ENCODE measurements at regions not wholly inside any gene's neighbourhood (a gene's known extent, or its start where the extent isn't known, plus 50 kb on each side); places are given as distances from the start of the nearest gene placed in this dataset.

GRCh38 chr13:64028551-64028950 lies 2612.9 kb upstream of the PCDH20 start:
- ATAC-seq, result no peak
- TF ChIP-seq PATZ1 (CRISPR knock-in tag; IDR thresholded peaks at IDR 0.05; ENCODE audit: borderline replicate concordance) (no peak), POU6F1 (CRISPR knock-in tag; IDR thresholded peaks at IDR 0.05; ENCODE audit: borderline replicate concordance, low read depth) (no peak), ZFP30 (CRISPR knock-in tag; IDR thresholded peaks at IDR 0.05) (no peak)

DNA sequence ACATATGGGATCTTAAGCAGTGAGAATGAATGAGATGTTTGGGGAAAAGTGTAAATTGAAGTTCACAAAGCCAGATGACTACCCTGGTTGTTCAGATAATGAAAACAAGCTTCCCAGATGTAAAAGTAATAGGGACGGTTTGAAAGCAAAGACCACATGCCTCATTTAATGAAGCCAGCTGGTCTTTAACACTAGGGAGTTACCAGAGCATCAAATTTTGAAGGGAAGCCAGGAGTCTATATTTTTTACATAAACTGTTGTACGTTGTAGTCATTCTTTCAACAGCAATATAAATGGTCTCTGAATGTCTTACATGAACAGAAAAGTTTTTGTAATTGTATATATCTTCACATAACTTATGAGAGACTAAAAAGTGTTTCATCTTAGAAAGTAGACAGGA lies 2604.5 kb upstream of the PCDH20 start:
- TF ChIP-seq ISL1 (CRISPR knock-in tag; IDR thresholded peaks at IDR 0.05) (no peak), BACH2 (CRISPR knock-in tag; IDR thresholded peaks at IDR 0.05; ENCODE audit: borderline replicate concordance) (no peak), ZC3H10 (CRISPR knock-in tag; IDR thresholded peaks at IDR 0.05) (no peak), ARNTL (CRISPR knock-in tag; IDR thresholded peaks at IDR 0.05; ENCODE audit: borderline replicate concordance, low read depth) (no peak), ZNF8 (CRISPR knock-in tag; IDR thresholded peaks at IDR 0.05) (no peak), POU6F1 (CRISPR knock-in tag; IDR thresholded peaks at IDR 0.05; ENCODE audit: borderline replicate concordance, low read depth) (no peak), ZNF565 (CRISPR knock-in tag; conservative IDR thresholded peaks at IDR 0.05; ENCODE audit: low read depth) (no peak), ZFP30 (CRISPR knock-in tag; IDR thresholded peaks at IDR 0.05) (no peak), CSDC2 (CRISPR knock-in tag; IDR thresholded peaks at IDR 0.05) (no peak), GLIS3 (CRISPR knock-in tag; IDR thresholded peaks at IDR 0.05) (no peak), TOX (CRISPR knock-in tag; IDR thresholded peaks at IDR 0.05; ENCODE audit: borderline replicate concordance) (no peak), SNAI2 (CRISPR knock-in tag; IDR thresholded peaks at IDR 0.05) (no peak), ZFP3 (CRISPR knock-in tag; IDR thresholded peaks at IDR 0.05) (no peak), ZNF70 (CRISPR knock-in tag; IDR thresholded peaks at IDR 0.05) (no peak), OSR1 (CRISPR knock-in tag; IDR thresholded peaks at IDR 0.05) (no peak), CSRNP3 (CRISPR knock-in tag; IDR thresholded peaks at IDR 0.05) (no peak), PPARA (CRISPR knock-in tag; IDR thresholded peaks at IDR 0.05; ENCODE audit: borderline replicate concordance) (no peak)
- TF ChIP-seq, protein P1, sequence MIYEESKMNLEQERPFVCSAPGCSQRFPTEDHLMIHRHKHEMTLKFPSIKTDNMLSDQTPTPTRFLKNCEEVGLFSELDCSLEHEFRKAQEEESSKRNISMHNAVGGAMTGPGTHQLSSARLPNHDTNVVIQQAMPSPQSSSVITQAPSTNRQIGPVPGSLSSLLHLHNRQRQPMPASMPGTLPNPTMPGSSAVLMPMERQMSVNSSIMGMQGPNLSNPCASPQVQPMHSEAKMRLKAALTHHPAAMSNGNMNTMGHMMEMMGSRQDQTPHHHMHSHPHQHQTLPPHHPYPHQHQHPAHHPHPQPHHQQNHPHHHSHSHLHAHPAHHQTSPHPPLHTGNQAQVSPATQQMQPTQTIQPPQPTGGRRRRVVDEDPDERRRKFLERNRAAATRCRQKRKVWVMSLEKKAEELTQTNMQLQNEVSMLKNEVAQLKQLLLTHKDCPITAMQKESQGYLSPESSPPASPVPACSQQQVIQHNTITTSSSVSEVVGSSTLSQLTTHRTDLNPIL (CRISPR knock-in tag; IDR thresholded peaks at IDR 0.05; ENCODE audit: low read depth), result no peak
- TF ChIP-seq, protein P2, sequence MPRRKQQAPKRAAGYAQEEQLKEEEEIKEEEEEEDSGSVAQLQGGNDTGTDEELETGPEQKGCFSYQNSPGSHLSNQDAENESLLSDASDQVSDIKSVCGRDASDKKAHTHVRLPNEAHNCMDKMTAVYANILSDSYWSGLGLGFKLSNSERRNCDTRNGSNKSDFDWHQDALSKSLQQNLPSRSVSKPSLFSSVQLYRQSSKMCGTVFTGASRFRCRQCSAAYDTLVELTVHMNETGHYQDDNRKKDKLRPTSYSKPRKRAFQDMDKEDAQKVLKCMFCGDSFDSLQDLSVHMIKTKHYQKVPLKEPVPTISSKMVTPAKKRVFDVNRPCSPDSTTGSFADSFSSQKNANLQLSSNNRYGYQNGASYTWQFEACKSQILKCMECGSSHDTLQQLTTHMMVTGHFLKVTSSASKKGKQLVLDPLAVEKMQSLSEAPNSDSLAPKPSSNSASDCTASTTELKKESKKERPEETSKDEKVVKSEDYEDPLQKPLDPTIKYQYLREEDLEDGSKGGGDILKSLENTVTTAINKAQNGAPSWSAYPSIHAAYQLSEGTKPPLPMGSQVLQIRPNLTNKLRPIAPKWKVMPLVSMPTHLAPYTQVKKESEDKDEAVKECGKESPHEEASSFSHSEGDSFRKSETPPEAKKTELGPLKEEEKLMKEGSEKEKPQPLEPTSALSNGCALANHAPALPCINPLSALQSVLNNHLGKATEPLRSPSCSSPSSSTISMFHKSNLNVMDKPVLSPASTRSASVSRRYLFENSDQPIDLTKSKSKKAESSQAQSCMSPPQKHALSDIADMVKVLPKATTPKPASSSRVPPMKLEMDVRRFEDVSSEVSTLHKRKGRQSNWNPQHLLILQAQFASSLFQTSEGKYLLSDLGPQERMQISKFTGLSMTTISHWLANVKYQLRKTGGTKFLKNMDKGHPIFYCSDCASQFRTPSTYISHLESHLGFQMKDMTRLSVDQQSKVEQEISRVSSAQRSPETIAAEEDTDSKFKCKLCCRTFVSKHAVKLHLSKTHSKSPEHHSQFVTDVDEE (CRISPR knock-in tag; IDR thresholded peaks at IDR 0.05), result no peak
- no peak for ATAC-seq

GRCh38 chr13:64007339-64007738 lies 2591.7 kb upstream of the PCDH20 start:
- ATAC-seq, result no peak

More at GRCh38 chr13:64007339-64007738, 2591.7 kb upstream of the PCDH20 start:
- TF ChIP-seq RARB (CRISPR knock-in tag; IDR thresholded peaks at IDR 0.05) (no peak), PPARA (CRISPR knock-in tag; IDR thresholded peaks at IDR 0.05; ENCODE audit: borderline replicate concordance) (no peak), ZC3H10 (CRISPR knock-in tag; IDR thresholded peaks at IDR 0.05) (no peak), ZNF565 (CRISPR knock-in tag; conservative IDR thresholded peaks at IDR 0.05; ENCODE audit: low read depth) (no peak), ISL1 (CRISPR knock-in tag; IDR thresholded peaks at IDR 0.05) (no peak)
- TF ChIP-seq, protein P2 (CRISPR knock-in tag; IDR thresholded peaks at IDR 0.05), result no peak
